Renal pelvis (tissue), 1 donor: ENCODE measurements at regions not wholly inside any gene's neighbourhood (a gene's known extent, or its start where the extent isn't known, plus 50 kb on each side); places are given as distances from the start of the nearest gene placed in this dataset.

ENCODE experiments used
- DNase-seq: peaks from one replicate; pipeline ENCODE4 v3.0.0-alpha.2; 2013

DNA sequence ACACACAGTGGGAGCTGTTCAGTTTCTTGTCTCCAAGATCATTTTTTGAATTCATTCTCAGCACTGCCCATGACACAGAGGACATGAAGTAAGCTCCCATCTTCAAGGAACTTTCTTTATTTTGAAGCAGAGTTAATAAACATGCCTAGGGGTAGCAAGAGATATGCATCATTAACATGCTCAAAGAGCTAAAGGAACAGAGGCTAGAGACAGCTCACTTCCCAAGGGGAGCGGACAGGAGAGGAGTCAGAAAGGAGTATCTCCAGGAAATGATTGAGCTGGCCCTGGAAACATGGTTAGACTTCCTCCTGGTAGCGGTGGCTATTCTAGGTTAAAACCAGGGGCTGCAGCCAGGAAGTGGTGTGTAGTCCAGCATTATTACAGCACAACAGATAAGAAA, 135.9 kb downstream of the GPAM start:
- no peak for DNase-seq

DNA sequence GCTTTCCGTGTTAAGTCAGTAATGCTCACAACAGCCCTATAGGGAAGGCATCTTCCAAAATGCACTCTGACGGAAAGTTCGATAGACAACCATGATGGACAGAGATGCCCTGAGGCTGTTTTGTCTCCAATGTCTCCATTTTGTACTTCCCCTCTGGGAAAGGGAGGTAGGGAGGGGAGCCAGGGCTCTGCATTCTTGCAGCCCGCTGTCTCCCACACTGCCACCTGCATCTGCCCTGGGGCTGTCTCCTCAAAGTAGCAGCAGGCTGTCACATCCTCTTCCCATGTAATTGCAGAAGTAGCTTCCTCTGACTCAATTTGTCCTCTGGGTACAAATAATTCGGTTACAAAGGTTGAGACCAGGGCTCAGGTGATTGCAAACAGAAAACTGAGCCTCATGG, 131.4 kb downstream of the GPAM start:
- DNase-seq: no peak

DNA sequence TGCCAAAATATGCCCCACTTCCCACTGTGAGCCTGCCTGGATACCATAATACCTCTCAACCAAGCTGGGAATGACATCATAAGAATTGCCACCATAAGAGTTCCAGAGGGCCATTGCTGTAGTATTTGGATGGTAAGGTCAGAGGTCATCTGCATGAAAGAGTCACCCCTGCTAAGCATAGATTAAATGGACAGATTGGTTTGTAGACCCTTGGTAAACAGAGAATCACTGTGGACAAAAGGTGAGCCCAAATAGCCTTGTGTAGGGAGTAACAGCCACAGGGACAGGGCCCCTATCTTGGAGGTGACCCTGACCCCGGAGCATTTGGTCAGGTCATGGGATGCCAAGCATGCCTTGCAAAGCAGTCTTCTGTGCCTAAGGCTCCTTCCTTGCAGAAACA, 129.7 kb downstream of the GPAM start:
- DNase-seq: no peak

DNA sequence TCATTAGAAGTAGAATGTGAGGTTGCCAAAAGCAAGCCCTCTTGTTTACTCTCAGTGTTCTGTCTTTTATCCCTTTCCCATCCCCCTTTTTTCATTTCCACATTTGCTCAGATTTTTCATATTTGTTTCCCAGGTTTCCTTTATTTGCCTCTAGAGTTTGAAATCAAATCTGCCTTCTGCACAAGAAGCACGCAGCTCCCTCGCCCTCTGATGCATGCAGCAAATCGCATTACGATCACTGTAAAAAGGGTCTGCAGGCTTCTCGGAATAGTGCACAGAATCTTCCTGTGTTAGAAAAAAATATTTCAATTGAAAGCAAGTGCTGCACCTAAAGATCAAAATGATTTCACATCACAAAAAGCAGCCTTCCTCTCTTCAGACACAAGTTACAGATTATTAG, 129.0 kb downstream of the GPAM start:
- DNase-seq: no peak

DNA sequence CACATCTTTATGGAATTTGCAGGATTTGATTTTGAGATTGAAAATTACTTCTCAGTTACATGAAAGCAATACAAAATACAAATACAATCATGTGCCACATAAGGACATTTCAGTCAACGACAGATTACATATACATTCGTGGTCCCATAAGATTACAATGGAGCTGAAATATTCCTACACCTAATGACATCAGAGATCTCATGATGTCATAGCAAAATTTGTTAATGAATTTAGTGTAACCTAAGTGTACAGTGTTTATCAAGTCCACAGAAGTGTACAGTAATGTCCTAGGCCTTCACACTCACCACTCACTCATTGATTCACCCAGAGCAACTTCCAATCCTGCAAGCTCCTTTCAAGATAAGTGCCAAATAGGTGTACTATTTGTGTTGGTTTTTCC, 126.5 kb downstream of the GPAM start:
- no peak for DNase-seq

DNA sequence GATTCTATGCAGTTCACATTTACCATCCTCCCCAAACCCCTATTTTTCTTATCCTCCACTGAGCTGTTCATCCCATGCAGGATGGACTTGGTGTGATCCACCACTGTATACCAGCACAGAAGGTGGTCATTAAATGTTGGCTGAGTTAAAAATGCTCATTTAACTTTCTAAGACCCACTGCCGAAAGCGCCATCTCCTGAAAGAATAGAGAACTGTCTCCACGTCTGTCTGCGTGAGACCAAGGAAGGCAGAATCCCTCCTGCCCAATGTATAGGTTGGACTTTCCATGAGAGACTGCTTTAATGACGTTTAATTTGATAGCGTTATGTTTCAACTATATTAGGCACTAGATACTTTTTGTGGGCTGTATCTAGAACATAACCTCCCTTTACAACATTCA, 124.3 kb downstream of the GPAM start:
- DNase-seq: no peak

DNA sequence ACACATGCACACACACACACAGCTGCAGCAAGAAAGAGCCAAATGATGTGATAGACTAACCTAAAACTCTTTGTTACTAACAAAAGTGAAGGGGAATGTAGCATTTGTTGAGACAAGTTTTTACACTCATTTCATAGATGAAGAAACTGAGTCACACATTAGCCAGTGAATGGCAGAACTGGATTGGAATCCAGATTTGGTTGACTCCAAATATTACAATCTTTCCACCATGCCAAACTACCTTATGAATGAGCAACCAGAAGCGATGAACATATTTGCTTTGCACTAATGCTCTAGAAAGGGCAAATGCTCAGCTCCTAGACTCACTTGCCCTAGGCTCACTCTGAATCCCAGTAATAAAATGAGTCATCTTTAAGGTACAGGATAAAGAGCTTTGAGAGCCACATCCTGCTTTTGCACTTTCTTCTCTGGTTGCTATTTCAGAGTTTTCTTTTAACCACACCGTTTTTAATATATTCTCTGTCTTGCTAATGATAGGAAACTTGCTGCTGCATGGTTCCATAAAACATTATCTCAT, 111.9 kb downstream of the GPAM start:
- DNase-seq: no peak

DNA sequence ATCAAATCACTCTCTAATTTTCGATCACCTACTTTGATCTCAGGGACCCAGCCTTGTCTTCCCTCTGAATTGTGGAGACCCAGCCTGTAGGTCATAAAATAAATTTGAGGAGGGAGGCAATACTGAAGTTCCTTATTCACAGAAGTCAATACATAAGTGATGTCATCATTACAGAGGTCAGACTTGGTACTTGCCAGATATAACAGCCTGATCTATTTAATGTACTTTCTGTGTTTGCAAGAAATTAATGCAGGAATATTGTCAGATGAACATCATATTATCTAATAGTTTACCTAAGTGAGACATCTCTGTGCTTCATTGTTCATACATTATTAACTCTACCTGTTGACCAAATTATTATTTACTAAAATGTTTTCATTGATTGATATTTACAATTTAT, 105.6 kb downstream of the GPAM start:
- DNase-seq: no peak

DNA sequence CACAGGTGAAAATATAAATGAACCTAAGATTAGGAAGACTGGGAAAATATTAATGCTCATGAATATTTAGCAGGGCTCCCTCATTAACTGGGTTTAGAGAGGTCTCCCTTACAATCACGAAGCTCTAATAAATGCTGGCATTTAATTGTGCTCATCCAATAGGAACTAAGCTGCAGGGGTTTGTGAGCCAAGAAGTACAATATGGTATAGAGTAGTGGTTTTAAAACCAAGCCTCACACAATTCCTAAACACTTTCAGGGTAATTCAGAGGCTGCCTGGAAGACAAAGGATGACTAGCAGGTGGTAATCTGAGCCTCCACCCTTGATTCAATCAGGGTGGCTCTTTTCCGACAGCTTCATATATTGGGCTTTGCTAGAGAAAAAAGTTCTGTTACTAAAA, 103.3 kb downstream of the GPAM start:
- no peak for DNase-seq

DNA sequence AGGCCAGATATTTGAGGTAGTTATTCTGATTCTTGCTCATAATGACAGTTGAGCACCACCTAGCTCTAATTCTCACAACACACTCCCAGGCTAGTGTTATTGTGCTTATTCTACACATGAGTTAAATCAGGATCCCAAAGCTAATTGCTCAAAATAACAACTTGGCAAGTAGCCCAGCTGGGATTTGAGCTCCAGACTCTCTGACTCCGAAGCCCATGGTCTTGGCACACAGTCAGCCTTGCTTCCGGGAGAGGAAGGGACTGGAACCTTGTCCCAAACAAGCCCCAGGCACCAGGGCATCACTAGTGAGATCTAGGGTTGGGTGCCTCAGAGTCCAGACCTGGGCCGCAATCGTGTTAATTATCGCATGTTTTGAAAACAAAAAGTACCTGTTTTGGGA, 101.4 kb downstream of the GPAM start:
- peak; percentile 57 for DNase-seq

DNA sequence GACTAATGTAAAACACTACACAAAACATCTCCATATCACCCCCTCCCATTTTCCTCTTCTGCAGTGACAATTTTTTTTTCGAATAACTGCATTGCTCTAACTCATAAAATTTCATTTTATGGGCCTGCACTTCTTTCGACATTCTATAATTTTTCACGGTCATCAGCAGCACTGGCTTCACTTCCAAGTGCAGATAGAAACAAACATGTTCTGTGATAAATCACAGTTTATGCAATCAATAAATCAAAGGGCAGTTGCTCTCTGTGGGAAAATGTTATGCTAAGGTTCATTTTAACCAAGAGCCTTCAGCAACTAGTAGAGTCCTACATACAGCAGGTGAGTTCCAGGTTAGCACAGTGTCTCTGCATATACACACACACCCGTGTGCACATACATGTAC, 100.1 kb downstream of the GPAM start:
- no peak for DNase-seq

DNA sequence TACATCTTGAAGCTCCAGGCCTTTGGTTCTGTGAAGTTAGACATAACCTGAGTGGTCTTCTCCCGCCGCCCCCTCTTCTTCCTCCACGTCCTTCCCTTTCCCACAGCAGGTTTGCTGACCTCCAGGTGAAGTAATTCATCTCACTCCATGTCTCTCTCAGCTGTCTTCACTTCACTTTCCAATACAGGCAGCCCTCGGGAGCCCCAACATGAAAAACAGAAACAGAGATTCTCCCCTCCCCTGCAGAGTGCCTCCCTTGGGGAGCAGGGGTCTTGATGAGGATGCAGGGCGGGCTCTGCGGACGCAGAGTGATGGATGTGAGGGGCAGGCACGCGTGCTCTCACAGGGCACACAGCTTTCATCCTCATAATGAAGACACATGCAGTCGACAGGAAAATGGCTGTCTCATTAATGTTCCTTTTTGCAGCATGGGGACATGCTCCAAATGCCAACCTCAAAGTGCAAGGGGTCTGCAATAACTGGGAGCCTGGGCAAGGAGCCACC, 95.6 kb downstream of the GPAM start:
- DNase-seq: no peak

DNA sequence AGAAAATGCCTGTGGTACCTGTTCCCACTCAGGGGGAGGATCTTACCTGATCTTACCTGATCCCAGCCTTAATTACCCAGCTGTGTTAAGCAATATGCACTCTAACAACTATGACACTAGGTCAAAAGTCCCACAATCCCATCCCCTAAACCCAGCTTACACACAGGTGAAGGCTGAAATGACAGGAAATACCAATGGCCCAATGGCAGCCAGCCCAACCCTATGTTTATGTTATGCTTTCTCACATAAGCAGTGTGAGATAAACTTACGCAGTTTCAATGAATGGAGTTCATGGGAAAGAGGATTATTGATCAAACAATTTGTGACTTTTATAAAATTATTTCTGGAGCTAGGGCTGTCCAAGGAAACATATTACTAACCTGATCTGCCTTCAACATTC, 91.9 kb downstream of the GPAM start:
- DNase-seq: no peak

DNA sequence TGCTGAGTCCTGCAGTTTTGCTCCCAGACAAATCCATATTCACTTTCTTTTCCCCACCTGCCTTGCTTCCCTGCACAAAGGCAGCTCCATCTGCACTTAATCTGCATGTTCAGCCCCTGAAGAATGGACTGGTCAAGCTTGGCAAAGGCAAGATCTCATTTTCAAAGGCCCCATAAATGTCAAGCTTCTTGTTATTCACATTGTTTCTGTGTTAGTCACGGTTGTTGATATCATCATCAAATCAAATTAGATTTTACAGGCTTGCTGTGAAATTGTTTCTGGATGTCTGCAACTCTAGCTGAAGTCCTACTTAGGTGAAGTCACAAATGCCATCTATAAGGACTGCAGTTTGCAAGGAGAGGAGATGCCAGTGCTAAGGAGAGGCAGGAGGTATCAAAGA, 91.0 kb downstream of the GPAM start:
- no peak for DNase-seq

DNA sequence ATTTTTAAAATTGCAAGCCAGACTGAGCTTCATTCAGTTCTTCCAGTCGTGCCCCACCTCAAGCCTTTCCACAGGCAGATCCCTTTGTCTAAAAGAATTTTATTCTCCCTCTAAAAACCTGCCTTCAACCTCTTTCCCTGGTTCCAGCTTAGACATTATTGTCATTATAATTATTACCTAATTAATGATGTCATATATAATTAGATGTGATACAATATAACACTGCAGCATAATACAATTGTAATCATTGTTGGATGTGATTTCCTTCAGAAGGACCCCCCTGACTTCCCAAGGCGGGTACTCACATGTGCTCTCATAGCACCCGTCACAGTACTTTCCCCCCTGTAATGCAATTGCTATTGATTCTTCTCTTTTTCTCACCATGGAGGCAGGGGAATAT, 88.6 kb downstream of the GPAM start:
- DNase-seq: no peak

DNA sequence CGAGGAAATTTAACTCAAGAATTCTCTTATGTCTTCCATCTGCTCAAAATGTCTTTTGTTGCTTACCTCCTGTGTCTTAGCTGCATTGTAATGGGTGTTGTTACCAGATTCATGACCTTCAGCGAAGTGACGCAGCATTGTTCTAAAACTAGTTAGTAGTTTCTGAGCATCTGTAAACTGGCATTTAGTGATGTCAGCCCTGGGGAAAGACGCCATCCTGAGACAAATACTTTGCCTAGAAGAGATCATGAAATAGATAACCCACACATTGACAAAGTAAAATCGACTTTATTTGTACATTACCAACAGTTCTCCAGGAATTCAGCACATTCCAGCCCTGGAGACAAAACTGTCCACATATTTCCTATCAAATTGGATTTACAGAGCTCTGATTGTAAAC, 87.8 kb downstream of the GPAM start:
- no peak for DNase-seq

DNA sequence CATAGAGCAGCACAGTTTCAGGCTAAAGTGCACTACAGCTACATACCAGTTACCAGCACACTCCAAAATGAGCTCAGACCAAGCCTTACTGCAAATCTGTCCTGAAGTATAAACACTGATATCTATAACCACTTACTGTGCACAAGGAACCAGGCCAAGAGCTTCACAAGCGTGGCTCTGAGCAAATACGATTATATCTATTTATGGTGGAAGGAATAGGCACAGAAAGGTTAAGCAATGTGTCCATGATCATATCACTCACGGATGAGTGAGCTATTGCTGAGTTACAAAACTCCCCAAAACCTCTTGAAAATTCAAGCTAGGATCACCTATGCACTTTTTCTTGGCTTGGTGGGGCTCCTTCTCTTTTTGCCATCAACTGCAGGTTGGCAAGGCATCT, 84.9 kb downstream of the GPAM start:
- no peak for DNase-seq
